BLaER1 treated with 17β-estradiol and CSF1 and Interleukin-3, amounts not matched to agents 10 nM and 100 nM (cell line): ENCODE measurements at regions not wholly inside any gene's neighbourhood (a gene's known extent, or its start where the extent isn't known, plus 50 kb on each side); places are given as distances from the start of the nearest gene placed in this dataset.

Experiments
- H3K27ac ChIP-seq, 11 experiments: shearing (Covaris generic); formaldehyde crosslinking; 2 replicates each; pipeline ENCODE4 v1.8.1; 2022
- H3K27me3 ChIP-seq, 11 experiments: shearing (Covaris generic); formaldehyde crosslinking; 2 replicates each; pipeline ENCODE4 v1.8.1; 2022
- H3K36me3 ChIP-seq, 11 experiments: shearing (Covaris generic); formaldehyde crosslinking; 2 replicates each; pipeline ENCODE4 v1.8.1; 2022
- H3K4me1 ChIP-seq, 10 experiments: shearing (Covaris generic); formaldehyde crosslinking; 2 replicates each; pipeline ENCODE4 v1.8.1; 2022
- H3K4me2 ChIP-seq, 11 experiments: shearing (Covaris generic); formaldehyde crosslinking; 2 replicates each; pipeline ENCODE4 v1.8.1; 2022
- H3K4me3 ChIP-seq, 10 experiments: shearing (Covaris generic); formaldehyde crosslinking; 2 replicates each; pipeline ENCODE4 v1.8.1; 2022
- H3K9ac ChIP-seq, 11 experiments: shearing (Covaris generic); formaldehyde crosslinking; 2 replicates each; pipeline ENCODE4 v1.8.1; 2022
- H3K9me3 ChIP-seq, 11 experiments: shearing (Covaris generic); formaldehyde crosslinking; replicated peaks in 1 of 11; 2 replicates each; pipeline ENCODE4 v1.8.1; 2022
- H4K20me1 ChIP-seq, 11 experiments: shearing (Covaris generic); formaldehyde crosslinking; 2 replicates each; pipeline ENCODE4 v1.8.1; 2022
- Cebpa-rat ChIP-seq, 11 experiments: shearing (Covaris generic); IDR thresholded peaks; 2 replicates each; pipeline ENCODE4 v1.8.1; 2022

DNA sequence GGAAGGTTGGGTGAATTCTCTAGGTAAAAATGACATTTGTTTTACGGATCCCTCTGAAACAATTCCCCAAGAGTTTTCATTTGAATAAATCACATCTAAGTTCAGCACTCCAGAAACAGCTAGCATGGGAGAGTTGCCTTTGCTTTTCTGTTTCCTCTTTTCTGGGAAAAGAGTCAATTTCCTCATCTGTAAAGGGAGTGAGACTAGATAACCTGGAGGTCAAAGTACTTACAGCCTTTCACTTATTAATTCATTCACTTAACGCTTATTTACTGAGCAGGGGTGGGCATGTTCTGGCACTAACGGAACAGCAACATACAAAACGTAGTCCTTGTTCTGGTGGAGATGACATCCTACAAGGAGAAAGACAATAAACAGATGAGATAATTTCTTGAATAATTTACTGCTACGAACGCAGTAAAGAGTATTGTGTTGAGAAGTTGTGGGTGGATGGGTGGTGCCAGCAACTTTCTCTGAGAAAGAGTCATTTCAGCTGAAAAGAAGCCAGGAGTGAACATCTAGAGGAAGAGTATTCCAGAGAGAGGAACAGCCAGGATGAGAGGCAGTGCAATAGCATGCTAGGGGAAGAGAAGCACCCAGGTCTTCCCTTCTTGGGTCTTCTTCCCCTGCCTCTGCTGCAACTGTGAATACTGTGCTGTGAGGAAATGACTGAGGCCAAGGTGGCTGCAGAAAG, 335.6 kb downstream of the ZSWIM6 start:
- H3K4me3 ChIP-seq = no peak overlapping the region
- no peaks in the 10 kb centered on the region for H3K36me3 ChIP-seq
- no peak for TF ChIP-seq Cebpa-rat (IDR thresholded peaks at IDR 0.05)
- peak overlapping the region in 3 of 11 experiments; percentile 16 to 37 (median 25); a peak in 5 of 22 replicates for H3K4me2 ChIP-seq
- H3K27ac ChIP-seq = no peak overlapping the region
- no peak overlapping the region for H3K9ac ChIP-seq
- H4K20me1 ChIP-seq = no peaks in the 10 kb centered on the region
- H3K9me3 ChIP-seq = peaks cover 0 to 11% (median 0%) of the 10 kb centered on the region in 11 experiments; a peak in 4 of 22 replicates
- H3K27me3 ChIP-seq = no peaks in the 10 kb centered on the region
- peaks cover 29 to 49% (median 40%) of the 10 kb centered on the region in 10 experiments for H3K4me1 ChIP-seq

GRCh38 chr5:61669531-61669930, 337.5 kb downstream of the ZSWIM6 start:
- Histone ChIP-seq H3K27me3 (no peaks in the 10 kb centered on the region), H3K4me1 (peaks cover 48 to 68% (median 58%) of the 10 kb centered on the region in 10 experiments), H3K4me2 (peak overlapping the region; percentile 10 to 75 (median 54))

DNA sequence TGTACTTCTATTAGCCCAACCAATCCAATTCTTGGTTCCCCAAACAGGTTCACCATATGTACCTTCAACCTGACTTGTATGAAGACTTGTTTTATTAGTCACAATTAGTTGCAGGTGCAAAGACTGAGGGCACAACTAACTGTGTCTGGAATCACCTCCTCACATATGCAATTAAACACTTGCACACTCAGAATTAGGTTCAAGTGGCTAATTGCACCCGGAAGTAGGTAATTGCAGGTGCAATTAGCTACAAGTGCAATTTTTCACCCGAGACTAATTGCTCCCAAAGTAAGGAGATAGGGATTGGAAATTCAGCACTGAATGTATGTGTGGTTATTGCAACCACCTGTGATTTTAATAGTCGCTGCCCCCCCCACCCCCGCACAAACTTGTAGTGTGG, 338.9 kb downstream of the ZSWIM6 start:
- peaks cover 58 to 74% (median 67%) of the 10 kb centered on the region in 10 experiments for H3K4me1 ChIP-seq
- no peak for TF ChIP-seq Cebpa-rat (IDR thresholded peaks at IDR 0.05)
- H3K36me3 ChIP-seq = no peaks in the 10 kb centered on the region
- no peaks in the 10 kb centered on the region for H3K27me3 ChIP-seq
- peaks cover 0 to 11% (median 0%) of the 10 kb centered on the region in 11 experiments; a peak in 4 of 22 replicates for H3K9me3 ChIP-seq
- H3K4me2 ChIP-seq = no peak overlapping the region; a peak in 1 of 22 replicates
- no peak overlapping the region for H3K9ac ChIP-seq
- no peak overlapping the region for H3K27ac ChIP-seq
- 0 out of 22 replicates have a peak, but pooled peaks cover 0 to 6% (median 0%) of the 10 kb centered on the region in 11 experiments for H4K20me1 ChIP-seq
- H3K4me3 ChIP-seq = no peak overlapping the region

More at GRCh38 chr5:61669531-61669930, 337.5 kb downstream of the ZSWIM6 start:
- no peak for TF ChIP-seq Cebpa-rat (IDR thresholded peaks at IDR 0.05)
- no peak overlapping the region for H3K9ac ChIP-seq
- H4K20me1 ChIP-seq = 0 out of 22 replicates have a peak, but pooled peaks cover 0 to 6% (median 0%) of the 10 kb centered on the region in 11 experiments
- H3K36me3 ChIP-seq = no peaks in the 10 kb centered on the region
- no peak overlapping the region for H3K27ac ChIP-seq
- peaks cover 0 to 11% (median 0%) of the 10 kb centered on the region in 11 experiments; a peak in 4 of 22 replicates for H3K9me3 ChIP-seq
- no peak overlapping the region for H3K4me3 ChIP-seq

GRCh38 chr5:61673007-61673735, 341.1 kb downstream of the ZSWIM6 start:
- Histone ChIP-seq H3K4me1 (peaks cover 50 to 72% (median 61%) of the 10 kb centered on the region in 10 experiments), H3K27me3 (no peaks in the 10 kb centered on the region), H3K27ac (peak overlapping the region in 3 of 11 experiments; percentile 11 to 39 (median 34); a peak in 2 of 22 replicates), H3K4me2 (peak overlapping the region; percentile 43 to 85 (median 80)), H4K20me1 (0 out of 22 replicates have a peak, but pooled peaks cover 0 to 6% (median 0%) of the 10 kb centered on the region in 11 experiments), H3K9ac (no peak overlapping the region), H3K4me3 (no peak overlapping the region), H3K9me3 (peaks cover 0 to 7% (median 0%) of the 10 kb centered on the region in 11 experiments; a peak in 4 of 22 replicates), H3K36me3 (no peaks in the 10 kb centered on the region)
- no peak for TF ChIP-seq Cebpa-rat (IDR thresholded peaks at IDR 0.05)

DNA sequence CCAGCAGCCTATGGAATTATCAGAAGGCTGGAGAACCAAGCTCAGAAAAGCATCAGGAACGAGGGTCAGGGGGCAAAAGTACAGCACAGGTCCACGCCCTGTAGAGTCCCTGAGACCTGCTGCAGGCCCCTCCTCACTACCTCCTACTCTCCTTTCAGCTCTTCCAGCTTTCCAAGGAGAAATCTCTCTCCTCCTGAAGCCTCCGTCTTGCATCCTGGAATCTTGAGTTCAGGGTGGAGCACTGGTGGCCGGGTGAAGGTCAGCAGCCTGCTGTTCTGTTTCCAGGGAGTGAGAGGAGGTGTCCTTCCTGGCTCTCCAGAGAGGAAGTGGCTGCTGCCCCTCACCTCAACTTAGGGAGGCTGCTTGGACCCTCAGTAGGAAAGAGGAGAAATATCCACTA, 342.3 kb downstream of the ZSWIM6 start:
- peaks cover 43 to 60% (median 54%) of the 10 kb centered on the region in 10 experiments for H3K4me1 ChIP-seq

DNA sequence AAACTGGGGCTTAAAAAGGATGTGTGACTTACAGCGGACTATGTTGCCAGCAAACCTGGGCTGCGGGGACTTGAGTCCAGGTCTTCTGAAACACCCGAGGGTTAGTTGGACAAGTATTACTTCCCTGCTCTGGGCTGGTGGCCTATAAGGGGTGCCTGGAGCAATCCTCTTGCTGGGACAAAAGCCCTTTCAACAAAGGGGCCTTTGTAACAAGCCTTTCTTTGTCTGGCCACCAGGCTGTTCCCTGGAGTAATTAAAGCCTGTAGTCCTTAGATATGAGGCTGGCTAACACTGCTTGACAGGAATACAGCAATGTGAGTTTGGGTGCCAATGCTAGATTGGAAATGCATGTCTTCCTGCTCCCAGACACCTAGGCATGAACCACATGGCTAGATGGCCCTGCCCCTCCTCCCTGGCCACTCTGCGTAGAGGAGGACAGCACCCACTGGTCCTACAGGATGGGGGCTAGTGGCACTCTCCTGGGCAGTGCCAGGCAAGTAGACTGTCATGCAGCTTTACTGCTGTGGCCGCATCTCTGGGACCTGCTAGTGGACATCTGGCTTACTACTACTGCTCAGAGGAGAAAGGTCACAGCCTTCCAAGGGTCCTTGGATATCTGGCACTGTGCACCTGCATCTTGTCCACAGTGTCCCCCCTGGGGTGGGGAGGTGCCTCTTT, 343.1 kb downstream of the ZSWIM6 start:
- Histone ChIP-seq H3K36me3 (no peaks in the 10 kb centered on the region), H3K4me1 (peaks cover 35 to 56% (median 47%) of the 10 kb centered on the region in 10 experiments), H3K4me2 (peak overlapping the region in 10 of 11 experiments; percentile 43 to 85 (median 78); a peak in 17 of 22 replicates), H3K9me3 (peaks cover 0 to 7% (median 0%) of the 10 kb centered on the region in 11 experiments; a peak in 2 of 22 replicates), H3K4me3 (no peak overlapping the region), H3K9ac (no peak overlapping the region), H3K27me3 (no peaks in the 10 kb centered on the region), H4K20me1 (0 out of 22 replicates have a peak, but pooled peaks cover 0 to 6% (median 0%) of the 10 kb centered on the region in 11 experiments), H3K27ac (no peak overlapping the region)
- TF ChIP-seq Cebpa-rat (IDR thresholded peaks at IDR 0.05) = no peak

More for the DNA sequence above, 342.3 kb downstream of the ZSWIM6 start:
- Histone ChIP-seq H3K27ac (no peak overlapping the region; a peak in 1 of 22 replicates), H3K4me3 (no peak overlapping the region), H3K4me2 (peak overlapping the region; percentile 43 to 85 (median 80)), H4K20me1 (0 out of 22 replicates have a peak, but pooled peaks cover 0 to 6% (median 0%) of the 10 kb centered on the region in 11 experiments), H3K9ac (no peak overlapping the region), H3K27me3 (no peaks in the 10 kb centered on the region), H3K9me3 (peaks cover 0 to 7% (median 0%) of the 10 kb centered on the region in 11 experiments; a peak in 2 of 22 replicates), H3K36me3 (no peaks in the 10 kb centered on the region)
- TF ChIP-seq Cebpa-rat (IDR thresholded peaks at IDR 0.05) = no peak

GRCh38 chr5:61677220-61677619, 345.2 kb downstream of the ZSWIM6 start:
- Histone ChIP-seq H3K4me3 (no peak overlapping the region), H3K4me1 (peaks cover 34 to 50% (median 43%) of the 10 kb centered on the region in 10 experiments), H3K27me3 (no peaks in the 10 kb centered on the region), H3K9me3 (no peaks in the 10 kb centered on the region), H4K20me1 (0 out of 22 replicates have a peak, but pooled peaks cover 0 to 6% (median 0%) of the 10 kb centered on the region in 11 experiments), H3K27ac (no peak overlapping the region), H3K4me2 (no peak overlapping the region), H3K9ac (no peak overlapping the region), H3K36me3 (no peaks in the 10 kb centered on the region)
- TF ChIP-seq Cebpa-rat (IDR thresholded peaks at IDR 0.05) = no peak

- Histone ChIP-seq H3K9me3 (peaks cover 0 to 5% (median 0%) of the 10 kb centered on the region in 11 experiments; a peak in 1 of 22 replicates), H3K9ac (no peak overlapping the region), H3K27me3 (no peaks in the 10 kb centered on the region), H3K27ac (no peak overlapping the region), H3K4me2 (0 out of 22 replicates have a peak overlapping the region, but pooled peaks of 1 of the 11 experiments have one; percentile 6), H3K4me1 (peaks cover 16 to 32% (median 26%) of the 10 kb centered on the region in 10 experiments), H4K20me1 (no peaks in the 10 kb centered on the region), H3K4me3 (no peak overlapping the region), H3K36me3 (no peaks in the 10 kb centered on the region)
- no peak for TF ChIP-seq Cebpa-rat (IDR thresholded peaks at IDR 0.05)
These were observed 346.9 kb downstream of the ZSWIM6 start for GRCh38 chr5:61678966-61679365.
